GM12878 (cell line): ENCODE measurements at regions not wholly inside any gene's neighbourhood (a gene's known extent, or its start where the extent isn't known, plus 50 kb on each side); places are given as distances from the start of the nearest gene placed in this dataset.

ENCODE experiments used
- ATAC-seq: fragments of 200-7000 bp; cut with Tn5 transposase; 3 replicates; pipeline ENCODE4 v1.9.1; 2020; ENCODE audit warnings: mild to moderate bottlenecking, moderate library complexity
- BruUV-seq: library from RNA; stranded (reverse); fragments of 400-500 nt; replicated peaks from 2 replicates; lab custom pipeline; 2021; lab: Mats Ljungman, UMichigan
- CTCF ChIA-PET: fragments of 300-600 bp; sonication (Branson Sonifier 250); formaldehyde crosslinking; extraction: SDS; loops from one replicate; lab custom pipeline; 2021; ENCODE audit warnings: inconsistent platforms; lab: Yijun Ruan, JAX
- POLR2A ChIA-PET: fragments of 350-600 bp; formaldehyde crosslinking; extraction: SDS; loops from one replicate; lab custom pipeline; 2021; ENCODE audit warnings: inconsistent platforms; lab: Charles Lee
- RAD21 ChIA-PET: fragments of 300-600 bp; sonication (Branson Sonifier 250); formaldehyde crosslinking; loops from one replicate; lab custom pipeline; 2023; ENCODE audit warnings: antibody characterized with exemption; ENCODE audit not compliant: unreplicated experiment; lab: Charles Lee
- SMC1A ChIA-PET: fragments of 300-600 bp; sonication (Branson Sonifier 250); formaldehyde crosslinking; loops from one replicate; lab custom pipeline; 2023; ENCODE audit not compliant: unreplicated experiment, uncharacterized antibody; lab: Charles Lee
- DNase-seq: peaks from one replicate; pipeline ENCODE4 v3.0.0-alpha.2; 2011; ENCODE audit warnings: low read depth, low spot score
- FAIRE-seq: peaks from 3 replicates; lab custom pipeline; 2011; peaks lifted over from hg19 to GRCh38; lab: Jason Lieb, UNC
- H2AFZ ChIP-seq: 2 replicates; pipeline ENCODE4 v1.6.0; 2011; ENCODE audit warnings: low read depth, low read length, control low read depth; ENCODE audit not compliant: control insufficient read depth
- H3K27ac ChIP-seq: 2 replicates; pipeline ENCODE4 v1.5.1; 2011; ENCODE audit warnings: control low read depth; ENCODE audit not compliant: control insufficient read depth, insufficient read depth
- H3K27me3 ChIP-seq, 2 experiments: replicated peaks in 1 of 2; 2 replicates each; pipeline versions ENCODE4 v1.6.0 to v1.6.1; 2011; ENCODE audit warnings: low read length in 1 of 2; ENCODE audit not compliant: control insufficient read depth in 2 of 2, insufficient read depth in 2 of 2
- H3K36me3 ChIP-seq, 2 experiments: 2 replicates each; pipeline ENCODE4 v1.5.1; 2011; ENCODE audit warnings: low read length in 1 of 2; ENCODE audit not compliant: control insufficient read depth in 2 of 2, insufficient read depth in 2 of 2
- H3K4me1 ChIP-seq: 2 replicates; pipeline ENCODE4 v1.6.1; 2011; ENCODE audit warnings: mild to moderate bottlenecking, low read length, moderate library complexity, mixed read lengths; ENCODE audit not compliant: control insufficient read depth, insufficient read depth
- H3K4me2 ChIP-seq: 2 replicates; pipeline ENCODE4 v1.6.0; 2011; ENCODE audit warnings: control low read depth; ENCODE audit not compliant: control insufficient read depth, insufficient read depth
- H3K4me3 ChIP-seq: fragments of 200-600 bp; sonication (generic); 2 replicates; pipeline ENCODE4 v1.5.1; 2016
- H3K79me2 ChIP-seq: 2 replicates; pipeline ENCODE4 v1.6.0; 2011; ENCODE audit warnings: low read length; ENCODE audit not compliant: control insufficient read depth, insufficient read depth
- H3K9ac ChIP-seq: 2 replicates; pipeline ENCODE4 v1.8.0; 2011; ENCODE audit warnings: low read length, control low read depth, mixed read lengths; ENCODE audit not compliant: control insufficient read depth, insufficient read depth
- H3K9me3 ChIP-seq: replicated peaks from 3 replicates; pipeline ENCODE4 v1.5.1; 2011; ENCODE audit warnings: mild to moderate bottlenecking, low read length; ENCODE audit not compliant: control insufficient read depth, insufficient read depth
- H4K20me1 ChIP-seq: 2 replicates; pipeline ENCODE4 v1.6.0; 2011; ENCODE audit not compliant: control insufficient read depth, insufficient read depth
- BHLHE40 ChIP-seq, 2 experiments: fragments of 450-650 bp in 1 of 2; IDR thresholded peaks; 2 replicates each; pipeline ENCODE4 v1.6.1; 2011 to 2017; ENCODE audit warnings: low read depth in 2 of 2, borderline replicate concordance in 1 of 2, improper control_type of control experiment in 1 of 2, low read length in 1 of 2, mild to moderate bottlenecking in 1 of 2
- CREM ChIP-seq: IDR thresholded peaks from 2 replicates; pipeline ENCODE4 v1.6.1; 2014; ENCODE audit warnings: antibody characterized with exemption, low read depth
- CUX1 ChIP-seq: IDR thresholded peaks from 2 replicates; pipeline ENCODE4 v1.6.1; 2012; ENCODE audit warnings: improper control_type of control experiment, low read depth, low read length; ENCODE audit not compliant: insufficient replicate concordance
- E2F8 ChIP-seq: fragments of 450-650 bp; IDR thresholded peaks from 2 replicates; pipeline ENCODE4 v1.6.1; 2018; ENCODE audit warnings: mild to moderate bottlenecking, low read depth, moderate library complexity; ENCODE audit not compliant: partially characterized antibody
- MXI1 ChIP-seq: fragments of 150-350 bp; IDR thresholded peaks from 2 replicates; pipeline ENCODE4 v1.6.1; 2011; ENCODE audit warnings: low read depth, mild to moderate bottlenecking, inconsistent platforms, low read length, improper control_type of control experiment
- PBX3 ChIP-seq: IDR thresholded peaks from 2 replicates; pipeline ENCODE4 v1.6.1; 2011; ENCODE audit warnings: mild to moderate bottlenecking, low read depth, low read length, moderate library complexity; ENCODE audit not compliant: insufficient replicate concordance
- PRDM15 ChIP-seq: fragments of 450-650 bp; formaldehyde crosslinking; IDR thresholded peaks from 2 replicates; pipeline ENCODE4 v1.4.0; 2020; ENCODE audit warnings: mild to moderate bottlenecking, moderate library complexity
- RB1 ChIP-seq: fragments of 450-650 bp; formaldehyde crosslinking; IDR thresholded peaks from 2 replicates; pipeline ENCODE4 v1.6.1; 2017; ENCODE audit warnings: mild to moderate bottlenecking, borderline replicate concordance
- RBBP5 ChIP-seq: fragments of 200-600 bp; sonication (generic); conservative IDR thresholded peaks from 2 replicates; pipeline ENCODE4 v1.6.1; 2016
- RUNX3 ChIP-seq: IDR thresholded peaks from 2 replicates; pipeline ENCODE4 v1.6.1; 2012; ENCODE audit warnings: low read length, inconsistent platforms
- WGBS: methylation state at CpG from one replicate; pipeline ENCODE4 v1.1.6; 2016; ENCODE audit warnings: low lambda C conversion rate; ENCODE audit not compliant: insufficient replicate concordance, insufficient coverage; ENCODE audit errors: missing lambda C conversion rate; 5-methylcytosine and 5-hydroxymethylcytosine counted together
- in situ Hi-C: fragments of 300-500 bp; cut with MboI; formaldehyde crosslinking; loops from 9 replicates; pipeline ENCODE4 v1.14.3; 2018; ENCODE audit warnings: mixed read lengths
- intact Hi-C: fragments of 100-400 bp; cut with micrococcal nuclease; formaldehyde crosslinking; loops from one replicate; pipeline ENCODE4 v1.14.2; 2022; ENCODE audit not compliant: unreplicated experiment

GRCh38 chr13:46478651-46479050 lies 74.3 kb upstream of the LRCH1 start (continued):
- TF ChIP-seq E2F8 (no peak), RUNX3 (no peak), RBBP5 (no peak)

GRCh38 chr13:46476174-46476573 lies 76.8 kb upstream of the LRCH1 start:
- BruUV-seq = no TSS peak
- 50% methylated on average over 2 of the region's 2 CpGs for WGBS
- Histone ChIP-seq H3K4me3 (no peak overlapping the region), H3K9me3 (no peaks in the 10 kb centered on the region), H3K27me3 (no peaks in the 10 kb centered on the region), H3K4me1 (no peaks in the 10 kb centered on the region), H3K27ac (no peak overlapping the region), H3K9ac (no peak overlapping the region), H3K79me2 (no peaks in the 10 kb centered on the region), H3K4me2 (no peak overlapping the region), H3K36me3 (no peaks in the 10 kb centered on the region), H4K20me1 (no peaks in the 10 kb centered on the region), H2AFZ (no peak overlapping the region)
- CTCF ChIA-PET = interaction anchor here (1.0 kb wide), 1 partner anchor 18 kb away, joined by 3 read pairs; no protein-coding TSS in a partner anchor
- DNase-seq (no peak), FAIRE-seq (no peak), ATAC-seq (no peak)
- SMC1A ChIA-PET = no interaction called here
- RAD21 ChIA-PET = no interaction called here
- POLR2A ChIA-PET = no interaction called here
- in situ Hi-C loops (no loop called here), intact Hi-C loops (no loop called here)
- TF ChIP-seq PRDM15 (CRISPR knock-in tag) = no peak
- TF ChIP-seq MXI1 = no peak
- no peak for TF ChIP-seq RB1
- no peak for TF ChIP-seq PBX3
- no peak for TF ChIP-seq BHLHE40 (IDR thresholded peaks at IDR 0.05; ENCODE audit: borderline replicate concordance in 1 of 2, low read depth in 2 of 2, low read length in 1 of 2)
- no peak for TF ChIP-seq CUX1
- TF ChIP-seq CREM = no peak
